ENCODE measurements at regions not wholly inside any gene's neighbourhood (a gene's known extent, or its start where the extent isn't known, plus 50 kb on each side); places are given as distances from the start of the nearest gene placed in this dataset.

DNA sequence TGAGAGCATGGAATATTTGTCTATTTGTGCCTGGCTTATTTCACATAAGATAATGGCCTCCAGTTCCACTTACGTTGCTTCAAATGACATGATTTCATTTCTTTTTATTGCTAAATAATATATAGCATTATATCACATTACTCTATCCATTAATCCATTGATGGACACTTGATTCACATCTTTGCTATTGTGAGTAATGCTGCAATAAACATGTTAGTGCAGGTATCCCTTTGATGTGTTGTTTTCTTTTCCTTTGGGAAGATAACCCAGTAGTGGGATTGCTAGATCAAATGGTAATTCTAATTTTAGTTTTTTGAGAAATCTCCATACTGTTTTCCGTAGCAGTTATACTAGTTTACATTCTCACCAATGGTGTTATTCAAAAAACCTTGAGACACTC is 1343.3 kb upstream of the TMEFF2 start:
- TF ChIP-seq CBFB (CRISPR knock-in tag; IDR thresholded peaks at IDR 0.05) (no peak), CC2D1A (CRISPR knock-in tag; IDR thresholded peaks at IDR 0.05) (no peak), POLR2A (IDR thresholded peaks at IDR 0.05; ENCODE audit: insufficient read depth in 1 of 2, low read depth in 2 of 2, low read length in 2 of 2) (no peak), ZNF101 (CRISPR knock-in tag; IDR thresholded peaks at IDR 0.05; ENCODE audit: borderline replicate concordance, low read depth) (no peak), SOX13 (IDR thresholded peaks at IDR 0.05) (no peak), SOX13 (CRISPR knock-in tag; conservative IDR thresholded peaks at IDR 0.05 in 1 of 2, IDR thresholded peaks at IDR 0.05 in 1 of 2) (no peak), TAF1 (CRISPR knock-in tag; IDR thresholded peaks at IDR 0.05) (no peak), NFKBIZ (CRISPR knock-in tag; IDR thresholded peaks at IDR 0.05) (no peak), ZNF207 (IDR thresholded peaks at IDR 0.05; ENCODE audit: borderline replicate concordance) (no peak)
- TF ChIP-seq, protein P1, sequence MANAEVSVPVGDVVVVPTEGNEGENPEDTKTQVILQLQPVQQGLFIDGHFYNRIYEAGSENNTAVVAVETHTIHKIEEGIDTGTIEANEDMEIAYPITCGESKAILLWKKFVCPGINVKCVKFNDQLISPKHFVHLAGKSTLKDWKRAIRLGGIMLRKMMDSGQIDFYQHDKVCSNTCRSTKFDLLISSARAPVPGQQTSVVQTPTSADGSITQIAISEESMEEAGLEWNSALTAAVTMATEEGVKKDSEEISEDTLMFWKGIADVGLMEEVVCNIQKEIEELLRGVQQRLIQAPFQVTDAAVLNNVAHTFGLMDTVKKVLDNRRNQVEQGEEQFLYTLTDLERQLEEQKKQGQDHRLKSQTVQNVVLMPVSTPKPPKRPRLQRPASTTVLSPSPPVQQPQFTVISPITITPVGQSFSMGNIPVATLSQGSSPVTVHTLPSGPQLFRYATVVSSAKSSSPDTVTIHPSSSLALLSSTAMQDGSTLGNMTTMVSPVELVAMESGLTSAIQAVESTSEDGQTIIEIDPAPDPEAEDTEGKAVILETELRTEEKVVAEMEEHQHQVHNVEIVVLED (CRISPR knock-in tag; IDR thresholded peaks at IDR 0.05; ENCODE audit: borderline replicate concordance), result no peak
- TF ChIP-seq, protein P2, sequence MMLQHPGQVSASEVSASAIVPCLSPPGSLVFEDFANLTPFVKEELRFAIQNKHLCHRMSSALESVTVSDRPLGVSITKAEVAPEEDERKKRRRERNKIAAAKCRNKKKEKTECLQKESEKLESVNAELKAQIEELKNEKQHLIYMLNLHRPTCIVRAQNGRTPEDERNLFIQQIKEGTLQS (CRISPR knock-in tag; IDR thresholded peaks at IDR 0.05), result no peak
- TF ChIP-seq, protein P3, sequence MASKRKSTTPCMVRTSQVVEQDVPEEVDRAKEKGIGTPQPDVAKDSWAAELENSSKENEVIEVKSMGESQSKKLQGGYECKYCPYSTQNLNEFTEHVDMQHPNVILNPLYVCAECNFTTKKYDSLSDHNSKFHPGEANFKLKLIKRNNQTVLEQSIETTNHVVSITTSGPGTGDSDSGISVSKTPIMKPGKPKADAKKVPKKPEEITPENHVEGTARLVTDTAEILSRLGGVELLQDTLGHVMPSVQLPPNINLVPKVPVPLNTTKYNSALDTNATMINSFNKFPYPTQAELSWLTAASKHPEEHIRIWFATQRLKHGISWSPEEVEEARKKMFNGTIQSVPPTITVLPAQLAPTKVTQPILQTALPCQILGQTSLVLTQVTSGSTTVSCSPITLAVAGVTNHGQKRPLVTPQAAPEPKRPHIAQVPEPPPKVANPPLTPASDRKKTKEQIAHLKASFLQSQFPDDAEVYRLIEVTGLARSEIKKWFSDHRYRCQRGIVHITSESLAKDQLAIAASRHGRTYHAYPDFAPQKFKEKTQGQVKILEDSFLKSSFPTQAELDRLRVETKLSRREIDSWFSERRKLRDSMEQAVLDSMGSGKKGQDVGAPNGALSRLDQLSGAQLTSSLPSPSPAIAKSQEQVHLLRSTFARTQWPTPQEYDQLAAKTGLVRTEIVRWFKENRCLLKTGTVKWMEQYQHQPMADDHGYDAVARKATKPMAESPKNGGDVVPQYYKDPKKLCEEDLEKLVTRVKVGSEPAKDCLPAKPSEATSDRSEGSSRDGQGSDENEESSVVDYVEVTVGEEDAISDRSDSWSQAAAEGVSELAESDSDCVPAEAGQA (IDR thresholded peaks at IDR 0.05; ENCODE audit: low read depth), result no peak
- TF ChIP-seq, protein P3 (CRISPR knock-in tag; IDR thresholded peaks at IDR 0.05; ENCODE audit: borderline replicate concordance), result no peak
- TF ChIP-seq, protein P4, sequence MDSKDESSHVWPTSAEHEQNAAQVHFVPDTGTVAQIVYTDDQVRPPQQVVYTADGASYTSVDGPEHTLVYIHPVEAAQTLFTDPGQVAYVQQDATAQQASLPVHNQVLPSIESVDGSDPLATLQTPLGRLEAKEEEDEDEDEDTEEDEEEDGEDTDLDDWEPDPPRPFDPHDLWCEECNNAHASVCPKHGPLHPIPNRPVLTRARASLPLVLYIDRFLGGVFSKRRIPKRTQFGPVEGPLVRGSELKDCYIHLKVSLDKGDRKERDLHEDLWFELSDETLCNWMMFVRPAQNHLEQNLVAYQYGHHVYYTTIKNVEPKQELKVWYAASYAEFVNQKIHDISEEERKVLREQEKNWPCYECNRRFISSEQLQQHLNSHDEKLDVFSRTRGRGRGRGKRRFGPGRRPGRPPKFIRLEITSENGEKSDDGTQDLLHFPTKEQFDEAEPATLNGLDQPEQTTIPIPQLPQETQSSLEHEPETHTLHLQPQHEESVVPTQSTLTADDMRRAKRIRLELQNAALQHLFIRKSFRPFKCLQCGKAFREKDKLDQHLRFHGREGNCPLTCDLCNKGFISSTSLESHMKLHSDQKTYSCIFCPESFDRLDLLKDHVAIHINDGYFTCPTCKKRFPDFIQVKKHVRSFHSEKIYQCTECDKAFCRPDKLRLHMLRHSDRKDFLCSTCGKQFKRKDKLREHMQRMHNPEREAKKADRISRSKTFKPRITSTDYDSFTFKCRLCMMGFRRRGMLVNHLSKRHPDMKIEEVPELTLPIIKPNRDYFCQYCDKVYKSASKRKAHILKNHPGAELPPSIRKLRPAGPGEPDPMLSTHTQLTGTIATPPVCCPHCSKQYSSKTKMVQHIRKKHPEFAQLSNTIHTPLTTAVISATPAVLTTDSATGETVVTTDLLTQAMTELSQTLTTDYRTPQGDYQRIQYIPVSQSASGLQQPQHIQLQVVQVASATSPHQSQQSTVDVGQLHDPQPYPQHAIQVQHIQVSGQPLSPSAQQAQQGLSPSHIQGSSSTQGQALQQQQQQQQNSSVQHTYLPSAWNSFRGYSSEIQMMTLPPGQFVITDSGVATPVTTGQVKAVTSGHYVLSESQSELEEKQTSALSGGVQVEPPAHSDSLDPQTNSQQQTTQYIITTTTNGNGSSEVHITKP (CRISPR knock-in tag; IDR thresholded peaks at IDR 0.05; ENCODE audit: low read depth), result no peak
- TF ChIP-seq, protein P5, sequence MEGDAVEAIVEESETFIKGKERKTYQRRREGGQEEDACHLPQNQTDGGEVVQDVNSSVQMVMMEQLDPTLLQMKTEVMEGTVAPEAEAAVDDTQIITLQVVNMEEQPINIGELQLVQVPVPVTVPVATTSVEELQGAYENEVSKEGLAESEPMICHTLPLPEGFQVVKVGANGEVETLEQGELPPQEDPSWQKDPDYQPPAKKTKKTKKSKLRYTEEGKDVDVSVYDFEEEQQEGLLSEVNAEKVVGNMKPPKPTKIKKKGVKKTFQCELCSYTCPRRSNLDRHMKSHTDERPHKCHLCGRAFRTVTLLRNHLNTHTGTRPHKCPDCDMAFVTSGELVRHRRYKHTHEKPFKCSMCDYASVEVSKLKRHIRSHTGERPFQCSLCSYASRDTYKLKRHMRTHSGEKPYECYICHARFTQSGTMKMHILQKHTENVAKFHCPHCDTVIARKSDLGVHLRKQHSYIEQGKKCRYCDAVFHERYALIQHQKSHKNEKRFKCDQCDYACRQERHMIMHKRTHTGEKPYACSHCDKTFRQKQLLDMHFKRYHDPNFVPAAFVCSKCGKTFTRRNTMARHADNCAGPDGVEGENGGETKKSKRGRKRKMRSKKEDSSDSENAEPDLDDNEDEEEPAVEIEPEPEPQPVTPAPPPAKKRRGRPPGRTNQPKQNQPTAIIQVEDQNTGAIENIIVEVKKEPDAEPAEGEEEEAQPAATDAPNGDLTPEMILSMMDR (CRISPR knock-in tag; IDR thresholded peaks at IDR 0.05), result no peak
